ENCODE measurements at regions not wholly inside any gene's neighbourhood (a gene's known extent, or its start where the extent isn't known, plus 50 kb on each side); places are given as distances from the start of the nearest gene placed in this dataset.

- no peaks in the 10 kb centered on the region for H3K9me3 Mint-ChIP-seq (ENCODE audit: low read depth)
- no peaks in the 10 kb centered on the region for H3K27me3 Mint-ChIP-seq (ENCODE audit: low read depth)
- DNase-seq (ENCODE audit: low spot score) = no peak
- H3K4me3 Mint-ChIP-seq (ENCODE audit: unreplicated experiment) = no peak overlapping the region
- no peak overlapping the region for H3K27ac Mint-ChIP-seq (ENCODE audit: unreplicated experiment)
- H3K36me3 Mint-ChIP-seq (ENCODE audit: low read depth) = no peaks in the 10 kb centered on the region
- peaks cover 14% of the 10 kb centered on the region for H3K4me1 Mint-ChIP-seq (ENCODE audit: low read depth)
- no peak for TF ChIP-seq CTCF (IDR thresholded peaks at IDR 0.05)
Observed at GRCh38 chr1:168843950-168844349, 114.9 kb upstream of the DPT start.

DNA sequence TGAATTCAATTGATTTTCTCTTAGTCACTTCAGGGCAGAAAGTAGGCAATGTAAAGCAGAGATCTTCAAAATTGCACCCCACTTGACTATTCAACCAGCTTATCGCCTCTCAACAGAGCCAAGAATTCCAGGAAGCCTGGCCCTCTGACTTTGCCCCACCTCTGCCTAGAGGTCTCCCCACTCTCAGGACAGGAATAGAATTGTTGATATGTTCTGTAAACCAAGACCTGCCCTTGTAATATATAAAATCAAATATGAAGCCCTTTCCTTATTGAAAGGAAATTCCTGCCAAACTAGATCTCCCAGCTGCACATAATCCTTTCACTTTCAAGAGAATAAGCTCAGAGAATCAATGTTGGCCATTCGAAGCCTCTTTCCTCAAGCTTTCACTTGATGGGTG, 116.1 kb upstream of the DPT start:
- TF ChIP-seq CTCF (IDR thresholded peaks at IDR 0.05) = no peak
- peaks cover 15% of the 10 kb centered on the region for H3K4me1 Mint-ChIP-seq (ENCODE audit: low read depth)
- H3K9me3 Mint-ChIP-seq (ENCODE audit: low read depth) = no peaks in the 10 kb centered on the region
- H3K36me3 Mint-ChIP-seq (ENCODE audit: low read depth) = no peaks in the 10 kb centered on the region
- no peak overlapping the region for H3K27ac Mint-ChIP-seq (ENCODE audit: unreplicated experiment)
- H3K27me3 Mint-ChIP-seq (ENCODE audit: low read depth) = no peaks in the 10 kb centered on the region
- DNase-seq (ENCODE audit: low spot score) = no peak
- no peak overlapping the region for H3K4me3 Mint-ChIP-seq (ENCODE audit: unreplicated experiment)

GRCh38 chr1:168848051-168848450, 119.0 kb upstream of the DPT start:
- TF ChIP-seq CTCF (IDR thresholded peaks at IDR 0.05) = no peak
- Mint-ChIP-seq H3K4me1 (ENCODE audit: low read depth) (peaks cover 15% of the 10 kb centered on the region), H3K4me3 (ENCODE audit: unreplicated experiment) (no peak overlapping the region), H3K27me3 (ENCODE audit: low read depth) (no peaks in the 10 kb centered on the region), H3K27ac (ENCODE audit: unreplicated experiment) (peak overlapping the region; percentile 52), H3K9me3 (ENCODE audit: low read depth) (peaks cover 10% of the 10 kb centered on the region), H3K36me3 (ENCODE audit: low read depth) (peaks cover 2% of the 10 kb centered on the region)
- DNase-seq (ENCODE audit: low spot score) = no peak

- Mint-ChIP-seq H3K9me3 (ENCODE audit: low read depth) (peaks cover 14% of the 10 kb centered on the region), H3K4me3 (ENCODE audit: unreplicated experiment) (no peak overlapping the region), H3K27me3 (ENCODE audit: low read depth) (no peaks in the 10 kb centered on the region), H3K4me1 (ENCODE audit: low read depth) (no peaks in the 10 kb centered on the region), H3K36me3 (ENCODE audit: low read depth) (peaks cover 3% of the 10 kb centered on the region), H3K27ac (ENCODE audit: unreplicated experiment) (no peak overlapping the region)
- no peak for TF ChIP-seq CTCF (IDR thresholded peaks at IDR 0.05)
- no peak for DNase-seq (ENCODE audit: low spot score)
Observed at GRCh38 chr1:168861421-168862004, 132.5 kb upstream of the DPT start.

- Mint-ChIP-seq H3K4me1 (ENCODE audit: low read depth) (no peaks in the 10 kb centered on the region), H3K36me3 (ENCODE audit: low read depth) (peaks cover 3% of the 10 kb centered on the region), H3K4me3 (ENCODE audit: unreplicated experiment) (no peak overlapping the region), H3K9me3 (ENCODE audit: low read depth) (peaks cover 20% of the 10 kb centered on the region), H3K27ac (ENCODE audit: unreplicated experiment) (no peak overlapping the region), H3K27me3 (ENCODE audit: low read depth) (no peaks in the 10 kb centered on the region)
- no peak for DNase-seq (ENCODE audit: low spot score)
- TF ChIP-seq CTCF (IDR thresholded peaks at IDR 0.05) = no peak
Observed at GRCh38 chr1:168863772-168864171, 134.8 kb upstream of the DPT start.
